Subcutaneous abdominal adipose tissue (tissue), 5 donors: ENCODE measurements at regions not wholly inside any gene's neighbourhood (a gene's known extent, or its start where the extent isn't known, plus 50 kb on each side); places are given as distances from the start of the nearest gene placed in this dataset.

Experiments
- H3K27ac ChIP-seq: one replicate; pipeline ENCODE4 v1.7.0; 2013; ENCODE audit warnings: low read depth, mild to moderate bottlenecking, inconsistent platforms, low read length, moderate library complexity
- H3K27me3 ChIP-seq, 5 donors: one replicate each; pipeline ENCODE4 v1.7.0; 2013; ENCODE audit warnings: low read length in 5 of 5, inconsistent platforms in 1 of 5; ENCODE audit not compliant: control insufficient read depth in 5 of 5, insufficient read depth in 4 of 5
- H3K36me3 ChIP-seq, 5 donors: one replicate each; pipeline ENCODE4 v1.7.0; 2013; ENCODE audit warnings: low read length in 5 of 5; ENCODE audit not compliant: control insufficient read depth in 5 of 5, insufficient read depth in 5 of 5
- H3K4me1 ChIP-seq, 5 donors: one replicate each; pipeline ENCODE4 v1.7.0; 2013; ENCODE audit warnings: low read length in 5 of 5, mild to moderate bottlenecking in 3 of 5, moderate library complexity in 1 of 5; ENCODE audit not compliant: control insufficient read depth in 5 of 5, insufficient read depth in 5 of 5
- H3K4me3 ChIP-seq, 5 donors: one replicate each; pipeline ENCODE4 v1.7.0; 2013; ENCODE audit warnings: low read length in 5 of 5, low read depth in 1 of 5
- H3K9ac ChIP-seq, 5 donors: one replicate each; pipeline ENCODE4 v1.7.0; 2013; ENCODE audit warnings: low read length in 5 of 5, mild to moderate bottlenecking in 4 of 5, moderate library complexity in 3 of 5
- H3K9me3 ChIP-seq, 5 donors: one replicate each; pipeline ENCODE4 v1.7.0; 2013; ENCODE audit warnings: low read length in 5 of 5; ENCODE audit not compliant: control insufficient read depth in 5 of 5
- donor health status: healthy.
- donor health status: healthy.
- donor health status: healthy.
- donor health status: healthy.
- donor health status: healthy.

DNA sequence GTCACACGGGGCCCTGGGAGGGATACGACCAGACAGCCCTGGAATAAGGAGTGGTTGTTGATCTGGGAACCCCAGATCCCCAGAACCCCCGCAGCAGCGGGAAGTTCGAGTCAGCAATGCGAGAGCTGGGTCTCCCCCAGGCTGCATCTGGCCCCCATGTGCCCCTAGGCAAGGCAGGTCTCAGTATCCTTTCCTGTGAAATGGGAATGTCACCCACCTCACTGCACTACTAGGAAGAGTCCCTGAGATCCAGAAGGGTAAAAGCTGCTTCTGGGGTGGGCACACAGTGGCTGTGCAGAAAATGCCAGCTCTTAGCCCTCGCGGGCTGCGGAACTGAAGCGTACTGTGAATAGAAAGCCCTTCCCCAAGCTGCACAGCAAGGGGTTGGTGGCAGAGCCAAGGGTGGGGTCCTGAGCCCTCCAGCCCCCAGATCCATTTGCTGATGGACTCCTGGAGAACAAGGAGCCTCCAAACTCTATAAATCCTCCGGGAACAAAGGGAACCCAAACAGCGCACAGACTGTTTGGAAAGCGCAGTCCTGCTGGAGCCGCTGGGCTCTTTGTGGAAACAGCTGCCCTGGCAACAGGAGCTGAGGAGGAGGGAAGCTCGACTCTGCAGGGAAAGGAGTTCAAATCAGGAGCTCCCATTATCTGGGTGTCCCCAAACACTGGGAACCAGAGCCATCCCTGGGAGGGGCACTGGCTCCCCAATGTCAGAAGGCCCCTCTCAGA, 68.2 kb upstream of the SHISAL1 start:
- Histone ChIP-seq H3K9me3 (peaks cover 3 to 12% (median 9%) of the 10 kb centered on the region in 5 donors), H3K4me1 (peaks cover 5 to 38% (median 24%) of the 10 kb centered on the region in 5 donors), H3K4me3 (no peak overlapping the region), H3K27ac (no peak overlapping the region), H3K9ac (no peak overlapping the region), H3K27me3 (no peaks in the 10 kb centered on the region), H3K36me3 (no peaks in the 10 kb centered on the region)

DNA sequence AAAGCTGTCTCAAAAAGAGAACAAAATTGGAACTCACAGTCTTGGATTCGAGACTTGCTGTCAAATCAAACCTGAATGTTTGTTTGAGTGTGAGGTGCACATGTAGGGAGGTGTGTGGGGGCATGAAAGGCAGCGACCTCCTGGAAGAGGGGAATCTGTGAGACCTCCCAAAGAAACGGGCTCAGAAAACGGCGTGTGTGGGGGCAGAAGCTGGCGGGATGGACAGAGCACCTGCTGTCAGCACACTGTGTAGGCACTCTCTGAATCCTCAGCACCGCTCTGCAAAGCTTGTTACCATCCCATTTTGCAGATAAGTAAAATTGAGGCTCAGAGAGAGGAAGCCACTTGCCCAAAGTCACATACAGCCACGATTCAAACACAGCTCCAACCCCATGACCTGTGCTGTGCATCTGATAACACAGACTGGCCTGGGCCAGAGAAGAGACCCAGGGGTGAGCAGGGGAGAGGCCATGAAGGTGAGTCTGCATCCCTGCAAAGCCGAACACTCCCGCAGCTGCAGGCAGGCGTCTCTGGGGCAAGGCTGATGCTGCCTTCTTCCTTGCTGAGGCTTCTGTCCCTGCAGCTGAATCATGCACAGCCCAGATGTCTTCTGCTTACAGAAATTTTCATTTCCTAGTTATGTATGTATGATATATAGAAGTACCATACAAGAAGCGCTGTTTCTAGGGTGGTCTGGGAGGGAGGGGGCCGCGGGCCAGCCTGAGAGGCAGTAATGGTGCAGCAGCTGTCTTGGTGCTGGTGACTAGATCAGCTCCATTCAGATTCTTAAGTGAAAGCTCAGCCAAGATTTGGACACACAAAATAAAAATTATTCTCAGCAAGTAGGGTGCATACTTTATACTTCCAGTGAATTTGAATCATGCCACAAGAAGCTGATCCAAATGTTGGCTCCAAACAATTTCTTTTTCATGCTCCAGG, 67.3 kb upstream of the SHISAL1 start:
- peaks cover 5 to 38% (median 24%) of the 10 kb centered on the region in 5 donors for H3K4me1 ChIP-seq
- H3K36me3 ChIP-seq: no peaks in the 10 kb centered on the region
- peaks cover 3 to 19% (median 14%) of the 10 kb centered on the region in 5 donors for H3K9me3 ChIP-seq
- no peak overlapping the region for H3K4me3 ChIP-seq
- H3K27me3 ChIP-seq: no peaks in the 10 kb centered on the region
- no peak overlapping the region for H3K27ac ChIP-seq
- no peak overlapping the region for H3K9ac ChIP-seq

DNA sequence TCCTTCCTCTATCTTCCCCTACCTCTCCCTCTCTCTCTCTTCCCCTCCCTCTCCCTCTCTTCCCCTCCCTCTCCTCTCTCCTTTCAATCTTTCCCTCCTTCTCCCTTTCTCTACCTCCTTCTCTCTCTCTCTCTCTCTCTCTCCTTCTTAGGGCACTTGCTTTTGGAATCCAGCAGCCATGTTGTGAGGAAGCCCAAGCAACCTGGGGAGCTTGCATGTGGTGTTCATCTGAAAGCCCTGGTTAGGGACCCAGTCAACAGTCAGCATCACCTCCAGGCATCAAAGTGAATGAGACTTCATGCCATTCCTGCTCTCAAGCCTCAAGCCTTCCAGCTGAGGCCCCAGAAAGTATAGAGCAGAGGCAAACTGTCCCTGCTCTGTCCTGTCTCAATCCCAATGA, 65.6 kb upstream of the SHISAL1 start:
- Histone ChIP-seq H3K9me3 (peaks cover 8 to 27% (median 21%) of the 10 kb centered on the region in 5 donors), H3K27ac (no peak overlapping the region), H3K36me3 (no peaks in the 10 kb centered on the region), H3K9ac (no peak overlapping the region), H3K4me1 (peaks cover 3 to 26% (median 14%) of the 10 kb centered on the region in 5 donors), H3K4me3 (no peak overlapping the region), H3K27me3 (no peaks in the 10 kb centered on the region)

DNA sequence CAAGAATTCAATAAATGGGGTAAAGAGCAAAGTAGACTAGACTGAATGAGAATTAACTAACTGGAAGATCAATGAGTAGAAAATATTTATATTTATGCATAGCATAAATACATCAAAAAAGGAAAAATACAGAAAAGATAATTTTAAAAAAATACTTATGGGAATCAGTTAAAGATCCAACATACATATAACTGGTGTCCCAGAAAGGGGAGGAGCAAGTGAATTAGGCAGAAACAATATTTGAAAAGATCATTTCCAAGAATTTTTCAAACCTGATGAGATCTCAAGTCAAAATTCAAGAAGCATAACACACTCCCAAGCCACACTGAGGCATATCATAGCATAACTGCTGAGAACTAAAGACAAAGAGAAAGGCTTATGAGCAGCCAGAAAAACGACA, 62.7 kb upstream of the SHISAL1 start:
- Histone ChIP-seq H3K4me1 (peaks cover 0 to 5% (median 0%) of the 10 kb centered on the region in 5 donors), H3K27me3 (peaks cover 0 to 7% (median under 1%) of the 10 kb centered on the region in 5 donors), H3K4me3 (no peak overlapping the region), H3K9ac (no peak overlapping the region), H3K36me3 (no peaks in the 10 kb centered on the region), H3K27ac (no peak overlapping the region), H3K9me3 (peaks cover 8 to 27% (median 25%) of the 10 kb centered on the region in 5 donors)

DNA sequence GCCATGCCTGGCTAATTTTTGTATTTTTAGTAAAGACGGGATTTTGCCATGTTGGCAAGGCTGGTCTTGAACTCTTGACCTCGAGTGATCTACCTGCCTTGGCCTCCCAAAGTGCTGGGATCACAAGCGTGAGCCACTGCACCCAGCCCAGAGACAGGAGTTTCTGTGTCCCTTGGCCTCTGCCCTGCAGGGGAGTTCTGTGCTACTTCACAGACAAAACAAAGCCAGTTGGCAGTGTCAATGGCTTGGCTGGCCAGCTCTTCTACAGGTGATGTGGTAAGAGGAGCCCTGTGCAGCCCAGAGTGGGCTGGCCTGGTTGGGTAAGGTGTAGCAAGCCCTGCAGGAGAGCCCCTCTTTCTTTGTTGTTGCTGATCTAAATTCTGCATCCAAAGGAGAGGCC, 60.5 kb upstream of the SHISAL1 start:
- Histone ChIP-seq H3K4me3 (no peak overlapping the region), H3K9ac (no peak overlapping the region), H3K36me3 (no peaks in the 10 kb centered on the region), H3K27ac (no peak overlapping the region), H3K4me1 (no peaks in the 10 kb centered on the region), H3K9me3 (peaks cover 4 to 23% (median 21%) of the 10 kb centered on the region in 5 donors), H3K27me3 (peaks cover 0 to 15% (median 4%) of the 10 kb centered on the region in 5 donors)

DNA sequence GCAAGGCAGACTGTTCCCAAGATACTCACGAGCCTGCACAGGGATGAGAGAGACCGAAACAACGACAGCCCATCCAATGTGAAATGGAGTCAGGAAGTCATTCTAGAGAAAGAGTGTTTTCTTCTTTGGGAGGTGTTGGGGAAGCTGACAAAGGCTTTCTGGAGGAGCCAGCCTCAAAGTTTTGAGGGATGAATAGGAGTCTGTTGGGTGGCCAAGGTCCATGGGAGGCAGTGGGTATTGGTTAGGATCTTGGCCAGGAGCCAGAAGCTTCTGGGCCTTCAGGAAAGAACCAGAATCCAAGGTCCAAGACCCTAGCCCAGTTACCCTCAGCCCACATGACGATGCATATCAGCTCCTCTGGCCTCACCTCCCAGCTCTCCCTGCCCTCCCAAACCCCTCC, 59.9 kb upstream of the SHISAL1 start:
- peaks cover 0 to 15% (median 4%) of the 10 kb centered on the region in 5 donors for H3K27me3 ChIP-seq
- no peaks in the 10 kb centered on the region for H3K4me1 ChIP-seq
- peaks cover 4 to 17% (median 15%) of the 10 kb centered on the region in 5 donors for H3K9me3 ChIP-seq
- H3K36me3 ChIP-seq: no peaks in the 10 kb centered on the region
- H3K4me3 ChIP-seq: no peak overlapping the region
- H3K9ac ChIP-seq: no peak overlapping the region
- H3K27ac ChIP-seq: no peak overlapping the region

DNA sequence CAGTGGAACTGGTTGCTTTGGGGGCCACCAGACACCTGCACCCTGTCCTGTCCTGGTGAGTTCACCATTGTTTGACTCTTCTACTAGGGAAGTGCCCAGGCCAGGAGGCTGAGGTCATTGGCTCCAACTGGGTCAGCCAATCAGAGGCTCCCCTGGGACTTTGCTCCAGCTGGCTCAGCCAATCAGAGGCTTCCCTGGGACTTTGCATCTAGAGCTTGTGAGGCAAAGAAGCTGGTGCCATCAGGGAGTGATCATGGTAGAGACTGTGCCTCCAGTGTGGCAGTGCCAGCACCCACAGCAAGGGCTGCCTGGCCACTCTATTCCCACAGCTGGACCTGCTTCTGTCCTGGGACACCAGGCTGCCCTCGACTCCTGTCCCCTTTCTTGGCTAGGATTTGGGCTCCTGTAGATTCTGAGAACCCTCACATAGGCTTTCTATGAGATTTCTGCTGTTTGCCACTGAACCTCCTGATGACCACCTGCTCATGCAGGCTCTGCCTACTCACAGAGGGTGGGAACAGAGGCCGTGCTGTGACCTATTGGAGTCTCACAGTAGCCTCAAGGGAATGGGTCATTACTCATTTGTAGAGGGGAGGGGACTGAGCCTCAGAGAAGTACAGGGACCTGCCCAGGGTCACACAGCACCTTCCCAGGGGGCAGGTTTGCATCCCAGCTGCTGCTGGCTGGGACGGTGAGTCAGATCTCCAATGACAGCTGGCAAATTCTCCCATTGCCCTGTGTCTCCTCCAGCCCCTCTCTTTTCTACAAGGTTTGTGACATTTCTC, 59.2 kb upstream of the SHISAL1 start:
- Histone ChIP-seq H3K36me3 (no peaks in the 10 kb centered on the region), H3K9ac (no peak overlapping the region), H3K4me1 (no peaks in the 10 kb centered on the region), H3K27ac (no peak overlapping the region), H3K4me3 (no peak overlapping the region), H3K9me3 (peaks cover 4 to 16% (median 15%) of the 10 kb centered on the region in 5 donors), H3K27me3 (peaks cover 0 to 15% (median 4%) of the 10 kb centered on the region in 5 donors)

DNA sequence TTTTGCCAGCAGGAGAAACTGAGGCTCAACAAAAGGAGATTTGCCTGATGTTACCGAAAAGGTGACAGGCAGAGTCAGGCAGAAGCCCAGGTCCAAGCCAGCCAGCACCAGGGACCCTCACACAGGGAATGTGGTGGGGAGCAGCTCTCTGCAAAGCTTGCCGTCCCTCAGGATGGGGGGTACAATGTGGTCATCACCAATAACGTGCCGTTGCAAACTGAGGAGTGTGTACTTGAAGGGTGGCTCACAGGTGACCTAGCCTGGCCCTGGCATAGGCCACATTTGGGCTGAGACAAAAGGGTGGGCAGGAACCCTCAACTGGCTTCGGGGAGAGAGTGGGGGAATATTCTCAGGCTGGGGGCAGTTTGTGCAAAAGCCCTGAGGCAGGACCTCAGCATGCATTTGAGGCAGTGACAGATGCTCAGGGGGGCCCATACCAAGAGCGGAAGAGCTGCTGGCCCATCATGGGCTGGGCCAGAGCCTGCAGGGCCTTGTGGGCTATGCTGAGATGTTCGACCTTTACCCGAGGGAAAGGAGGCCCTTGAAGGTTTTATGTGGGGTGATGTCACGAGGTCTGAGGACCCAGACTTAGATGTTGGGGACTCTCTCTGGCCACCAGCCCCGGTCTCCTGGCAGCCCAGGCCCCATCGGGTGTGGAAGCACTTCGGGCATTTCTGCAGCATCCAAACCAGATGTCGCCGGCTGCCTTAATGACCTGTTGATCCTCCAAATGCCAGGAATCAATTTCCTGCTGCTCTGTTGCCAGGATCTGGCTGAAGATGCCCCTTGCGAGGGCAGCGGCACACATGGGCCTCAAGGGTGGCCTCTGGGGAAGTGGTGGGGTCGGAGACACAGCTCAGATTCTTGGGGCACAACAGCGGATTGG, 57.4 kb upstream of the SHISAL1 start:
- H3K27ac ChIP-seq: no peak overlapping the region

DNA sequence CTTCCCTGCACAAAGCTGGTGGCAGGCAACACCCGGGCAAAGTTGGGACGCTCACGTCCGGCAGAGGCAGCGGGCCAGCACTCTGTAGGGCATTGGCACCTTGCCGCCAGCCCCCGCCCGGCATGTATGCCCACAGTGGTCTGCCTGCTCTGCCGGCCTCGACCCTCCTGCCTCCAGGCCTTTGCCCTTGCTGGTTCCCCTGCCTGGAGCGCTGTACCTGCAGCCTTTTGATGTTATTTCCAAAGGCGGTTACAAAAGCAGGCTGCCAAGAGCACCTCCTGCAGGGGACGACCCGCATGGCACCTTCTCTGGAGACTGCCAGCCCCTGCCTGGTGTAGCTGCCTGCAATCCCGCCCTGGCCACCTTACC, 56.5 kb upstream of the SHISAL1 start:
- Histone ChIP-seq H3K4me1 (peaks cover under 1 to 14% (median 7%) of the 10 kb centered on the region in 5 donors), H3K9ac (no peak overlapping the region), H3K27ac (no peak overlapping the region), H3K4me3 (no peak overlapping the region), H3K36me3 (no peaks in the 10 kb centered on the region), H3K27me3 (peaks cover 0 to 15% (median 4%) of the 10 kb centered on the region in 5 donors), H3K9me3 (peaks cover 0 to 5% (median 1%) of the 10 kb centered on the region in 5 donors)

More for the DNA sequence above, 57.4 kb upstream of the SHISAL1 start:
- Histone ChIP-seq H3K36me3 (no peaks in the 10 kb centered on the region), H3K9me3 (peaks cover 4 to 12% (median 9%) of the 10 kb centered on the region in 5 donors), H3K4me3 (no peak overlapping the region), H3K9ac (no peak overlapping the region), H3K4me1 (peaks cover 0 to 6% (median 0%) of the 10 kb centered on the region in 5 donors), H3K27me3 (peaks cover 0 to 15% (median 4%) of the 10 kb centered on the region in 5 donors)
